ENCODE measurements at regions not wholly inside any gene's neighbourhood (a gene's known extent, or its start where the extent isn't known, plus 50 kb on each side); places are given as distances from the start of the nearest gene placed in this dataset.

DNA sequence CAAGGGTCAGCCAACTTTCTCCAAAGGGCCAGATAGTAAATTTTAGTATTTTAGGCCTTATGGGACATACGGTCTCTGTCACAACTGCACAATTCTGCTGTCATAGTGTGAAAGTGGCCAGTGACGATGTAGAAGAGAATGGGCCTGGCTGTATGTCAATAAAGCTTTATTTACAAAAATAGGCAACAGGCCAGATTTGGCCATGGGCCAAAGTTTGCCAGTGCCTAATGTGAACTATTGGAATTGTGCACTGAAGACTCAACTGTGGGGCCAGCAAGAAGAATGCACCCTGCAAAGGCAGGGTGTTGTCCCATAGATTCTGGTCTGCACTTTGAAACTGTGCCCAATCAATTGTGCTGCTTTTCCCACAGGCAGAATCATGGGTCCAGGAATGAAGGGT lies 69.4 kb upstream of the PRR23E start:
- H3K4me1 ChIP-seq (ENCODE audit: insufficient read depth, poor library complexity, severe bottlenecking), result no peaks in the 10 kb centered on the region
- H3K4me3 ChIP-seq (ENCODE audit: severe bottlenecking), result no peak overlapping the region
- no peaks in the 10 kb centered on the region for H3K27me3 ChIP-seq (ENCODE audit: insufficient read depth, poor library complexity, severe bottlenecking)
- ATAC-seq (ENCODE audit: low read depth) (no peak), DNase-seq (ENCODE audit: low spot score) (no peak)
- H3K9me3 ChIP-seq (ENCODE audit: severe bottlenecking), result no peaks in the 10 kb centered on the region
- no peaks in the 10 kb centered on the region for H3K36me3 ChIP-seq (ENCODE audit: low read depth)
- TF ChIP-seq, protein P1, sequence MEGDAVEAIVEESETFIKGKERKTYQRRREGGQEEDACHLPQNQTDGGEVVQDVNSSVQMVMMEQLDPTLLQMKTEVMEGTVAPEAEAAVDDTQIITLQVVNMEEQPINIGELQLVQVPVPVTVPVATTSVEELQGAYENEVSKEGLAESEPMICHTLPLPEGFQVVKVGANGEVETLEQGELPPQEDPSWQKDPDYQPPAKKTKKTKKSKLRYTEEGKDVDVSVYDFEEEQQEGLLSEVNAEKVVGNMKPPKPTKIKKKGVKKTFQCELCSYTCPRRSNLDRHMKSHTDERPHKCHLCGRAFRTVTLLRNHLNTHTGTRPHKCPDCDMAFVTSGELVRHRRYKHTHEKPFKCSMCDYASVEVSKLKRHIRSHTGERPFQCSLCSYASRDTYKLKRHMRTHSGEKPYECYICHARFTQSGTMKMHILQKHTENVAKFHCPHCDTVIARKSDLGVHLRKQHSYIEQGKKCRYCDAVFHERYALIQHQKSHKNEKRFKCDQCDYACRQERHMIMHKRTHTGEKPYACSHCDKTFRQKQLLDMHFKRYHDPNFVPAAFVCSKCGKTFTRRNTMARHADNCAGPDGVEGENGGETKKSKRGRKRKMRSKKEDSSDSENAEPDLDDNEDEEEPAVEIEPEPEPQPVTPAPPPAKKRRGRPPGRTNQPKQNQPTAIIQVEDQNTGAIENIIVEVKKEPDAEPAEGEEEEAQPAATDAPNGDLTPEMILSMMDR (IDR thresholded peaks at IDR 0.05; ENCODE audit: poor library complexity, severe bottlenecking), result no peak
- no peak overlapping the region for H3K27ac ChIP-seq (ENCODE audit: poor library complexity, severe bottlenecking)

- Histone ChIP-seq H3K4me3 (ENCODE audit: severe bottlenecking) (no peak overlapping the region), H3K27ac (ENCODE audit: poor library complexity, severe bottlenecking) (no peak overlapping the region), H3K9me3 (ENCODE audit: severe bottlenecking) (no peaks in the 10 kb centered on the region), H3K27me3 (ENCODE audit: insufficient read depth, poor library complexity, severe bottlenecking) (no peaks in the 10 kb centered on the region), H3K36me3 (ENCODE audit: low read depth) (no peaks in the 10 kb centered on the region), H3K4me1 (ENCODE audit: insufficient read depth, poor library complexity, severe bottlenecking) (no peaks in the 10 kb centered on the region)
- TF ChIP-seq, protein P1 (IDR thresholded peaks at IDR 0.05; ENCODE audit: poor library complexity, severe bottlenecking), result no peak
- 0 out of 3 replicates have a peak, but pooled peaks have one; percentile 23 for ATAC-seq (ENCODE audit: low read depth)
- DNase-seq (ENCODE audit: low spot score), result no peak
These were observed 68.8 kb upstream of the PRR23E start for GRCh38 chr3:127124120-127124519.

DNA sequence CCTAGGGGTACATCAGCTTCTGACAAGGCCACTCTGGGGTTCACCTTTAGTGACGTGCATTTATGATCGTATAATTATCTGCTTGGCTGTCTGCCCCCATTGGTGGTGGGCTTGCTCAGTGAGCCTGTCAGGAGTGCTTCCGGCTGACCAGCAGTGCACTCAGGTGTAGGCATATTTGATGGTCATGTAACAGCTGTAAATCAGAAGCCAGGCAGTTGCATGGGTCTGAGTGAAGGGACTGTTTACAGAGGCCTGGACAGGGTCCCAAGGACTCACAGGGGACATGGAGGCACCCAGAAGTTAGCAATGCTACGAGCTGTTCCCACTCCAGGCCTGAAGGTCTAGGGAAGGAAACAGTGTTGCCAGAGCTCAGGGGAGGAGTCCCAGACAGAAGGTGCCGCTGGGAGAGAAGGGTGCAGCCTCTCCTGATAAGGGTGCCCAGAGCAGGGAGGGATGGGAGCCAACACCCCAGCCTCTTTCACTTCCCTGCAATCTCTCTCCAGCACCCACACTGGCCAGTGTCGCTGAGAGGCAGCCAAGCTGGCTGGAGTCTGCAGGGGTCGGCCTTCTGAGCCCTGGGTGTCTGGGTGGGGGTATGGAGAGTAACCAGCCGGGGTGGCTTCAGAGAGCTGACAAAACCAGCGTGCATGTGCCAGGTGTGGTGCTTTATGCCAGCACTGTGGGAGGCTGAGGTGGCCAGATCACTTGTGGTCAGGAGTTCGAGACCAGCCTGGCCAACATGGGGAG lies 61.3 kb upstream of the PRR23E start:
- Histone ChIP-seq H3K9me3 (ENCODE audit: severe bottlenecking) (no peaks in the 10 kb centered on the region), H3K4me3 (ENCODE audit: severe bottlenecking) (no peak overlapping the region), H3K36me3 (ENCODE audit: low read depth) (no peaks in the 10 kb centered on the region), H3K27ac (ENCODE audit: poor library complexity, severe bottlenecking) (no peak overlapping the region), H3K27me3 (ENCODE audit: insufficient read depth, poor library complexity, severe bottlenecking) (peaks cover 24% of the 10 kb centered on the region), H3K4me1 (ENCODE audit: insufficient read depth, poor library complexity, severe bottlenecking) (no peaks in the 10 kb centered on the region)
- DNase-seq (ENCODE audit: low spot score) (no peak), ATAC-seq (ENCODE audit: low read depth) (no peak)
- TF ChIP-seq, protein P1 (IDR thresholded peaks at IDR 0.05; ENCODE audit: poor library complexity, severe bottlenecking), result no peak

GRCh38 chr3:127132876-127133275 lies 60.1 kb upstream of the PRR23E start:
- TF ChIP-seq, protein P1 (IDR thresholded peaks at IDR 0.05; ENCODE audit: poor library complexity, severe bottlenecking), result no peak
- no peak for ATAC-seq (ENCODE audit: low read depth)

GRCh38 chr3:127133971-127134370 lies 59.0 kb upstream of the PRR23E start:
- ATAC-seq (ENCODE audit: low read depth) (no peak), DNase-seq (ENCODE audit: low spot score) (no peak)
- H3K36me3 ChIP-seq (ENCODE audit: low read depth), result no peaks in the 10 kb centered on the region
- no peaks in the 10 kb centered on the region for H3K4me1 ChIP-seq (ENCODE audit: insufficient read depth, poor library complexity, severe bottlenecking)
- TF ChIP-seq, protein P1 (IDR thresholded peaks at IDR 0.05; ENCODE audit: poor library complexity, severe bottlenecking), result no peak
- peaks cover 24% of the 10 kb centered on the region for H3K27me3 ChIP-seq (ENCODE audit: insufficient read depth, poor library complexity, severe bottlenecking)
- H3K27ac ChIP-seq (ENCODE audit: poor library complexity, severe bottlenecking), result no peak overlapping the region
- H3K9me3 ChIP-seq (ENCODE audit: severe bottlenecking), result no peaks in the 10 kb centered on the region
- H3K4me3 ChIP-seq (ENCODE audit: severe bottlenecking), result no peak overlapping the region

More at GRCh38 chr3:127132876-127133275, 60.1 kb upstream of the PRR23E start:
- H3K4me1 ChIP-seq (ENCODE audit: insufficient read depth, poor library complexity, severe bottlenecking), result no peaks in the 10 kb centered on the region
- no peak overlapping the region for H3K27ac ChIP-seq (ENCODE audit: poor library complexity, severe bottlenecking)
- DNase-seq (ENCODE audit: low spot score), result no peak
- H3K27me3 ChIP-seq (ENCODE audit: insufficient read depth, poor library complexity, severe bottlenecking), result peaks cover 24% of the 10 kb centered on the region
- no peaks in the 10 kb centered on the region for H3K9me3 ChIP-seq (ENCODE audit: severe bottlenecking)
- H3K36me3 ChIP-seq (ENCODE audit: low read depth), result no peaks in the 10 kb centered on the region
- H3K4me3 ChIP-seq (ENCODE audit: severe bottlenecking), result no peak overlapping the region
